ENCODE measurements at regions not wholly inside any gene's neighbourhood (a gene's known extent, or its start where the extent isn't known, plus 50 kb on each side); places are given as distances from the start of the nearest gene placed in this dataset.

DNA sequence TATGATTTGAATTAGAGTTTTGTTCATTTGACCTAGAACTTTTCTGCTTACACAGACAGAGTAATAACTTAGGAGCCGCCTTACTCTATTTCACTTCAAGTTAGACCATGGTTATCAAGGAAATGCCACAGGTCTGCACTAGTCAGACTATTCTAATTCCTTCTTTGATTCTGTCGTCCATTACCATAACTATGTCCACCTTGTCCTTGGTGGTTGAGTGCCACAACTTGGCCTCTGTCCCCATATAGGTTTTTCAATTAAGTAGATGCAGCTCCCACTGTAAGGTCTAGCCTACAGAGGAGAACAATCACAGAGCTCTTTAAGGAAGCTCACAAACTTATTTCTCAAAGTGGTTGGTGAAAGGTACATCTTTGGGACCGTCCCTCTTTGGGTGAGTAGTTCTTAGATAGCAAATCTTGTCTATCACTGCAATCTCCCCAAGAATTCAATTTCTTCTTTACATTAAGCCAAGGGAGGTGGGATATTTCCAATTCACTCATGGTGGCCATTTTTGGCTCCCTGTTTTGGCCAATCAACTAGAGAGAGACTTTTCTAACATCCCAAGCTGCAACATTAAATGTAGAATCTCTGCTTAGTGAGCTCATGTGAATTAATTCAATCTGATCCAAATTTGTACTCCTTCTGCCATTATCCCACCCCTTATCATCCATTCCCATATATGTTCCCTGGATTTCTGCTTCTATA lies 434.6 kb downstream of the ADAMTS20 start:
- Histone ChIP-seq H3K4me3 (ENCODE audit: low read length) (no peak overlapping the region), H3K36me3 (ENCODE audit: control insufficient read depth in 2 of 3, insufficient read depth in 3 of 3, low read length in 3 of 3) (no peaks in the 10 kb centered on the region), H3K27ac (ENCODE audit: low read depth, low read length) (no peak overlapping the region), H3K4me1 (ENCODE audit: control insufficient read depth in 2 of 2, insufficient read depth in 2 of 2, low read length in 2 of 2) (no peaks in the 10 kb centered on the region), H3K9me3 (ENCODE audit: control insufficient read depth in 2 of 3, low read length in 3 of 3) (no peaks in the 10 kb centered on the region), H3K27me3 (ENCODE audit: control insufficient read depth in 2 of 2, insufficient read depth in 2 of 2, low read length in 2 of 2) (no peaks in the 10 kb centered on the region)
- no peak for ATAC-seq
- intact Hi-C loops (cut with micrococcal nuclease) = no loop called here
- Mint-ChIP-seq H3K27ac (no peak overlapping the region), H3K4me1 (no peaks in the 10 kb centered on the region), H3K4me3 (no peak overlapping the region), H3K36me3 (no peaks in the 10 kb centered on the region), H3K9me3 (peaks cover 0 to 2% (median 0%) of the 10 kb centered on the region in 11 donors), H3K27me3 (no peaks in the 10 kb centered on the region)
- CTCF ChIA-PET = no interaction called here
- no peak for DNase-seq
- POLR2A ChIA-PET = no interaction called here

DNA sequence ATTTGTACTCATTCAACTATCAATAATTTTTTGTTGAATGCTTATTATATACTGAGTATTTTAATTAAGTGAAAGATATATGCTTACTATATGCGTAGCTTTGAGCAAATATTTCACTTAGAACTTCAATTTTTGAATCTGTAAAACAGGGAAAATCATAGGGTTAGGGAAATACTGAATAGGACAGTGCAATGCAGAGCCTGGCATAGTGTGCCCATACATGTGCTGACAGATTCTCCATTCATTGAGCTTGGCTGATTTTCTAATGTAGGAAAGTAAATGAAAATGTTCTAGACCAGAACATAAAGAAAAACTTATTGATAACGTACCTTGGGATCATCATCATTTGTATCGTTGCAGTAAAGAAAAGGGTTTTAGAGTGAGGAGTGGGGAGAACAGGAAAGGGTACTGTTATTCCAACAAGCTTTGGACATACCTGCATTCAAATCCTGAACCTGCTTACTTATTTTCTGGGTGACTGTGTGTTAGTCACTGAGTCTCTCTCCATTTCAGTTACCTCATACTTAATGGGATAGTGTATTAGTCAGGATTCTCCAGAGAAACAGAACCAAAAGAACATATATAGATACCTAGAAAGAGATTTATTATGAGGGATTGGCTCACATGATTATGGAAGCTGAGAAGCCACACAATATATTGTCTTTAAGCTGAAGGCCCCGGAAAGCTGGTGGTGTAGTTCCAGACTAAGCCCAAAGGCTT lies 436.4 kb downstream of the ADAMTS20 start:
- ChIA-PET CTCF (no interaction called here), POLR2A (no interaction called here)
- Histone ChIP-seq H3K36me3 (ENCODE audit: control insufficient read depth in 2 of 3, insufficient read depth in 3 of 3, low read length in 3 of 3) (no peaks in the 10 kb centered on the region), H3K27me3 (ENCODE audit: control insufficient read depth in 2 of 2, insufficient read depth in 2 of 2, low read length in 2 of 2) (no peaks in the 10 kb centered on the region), H3K4me1 (ENCODE audit: control insufficient read depth in 2 of 2, insufficient read depth in 2 of 2, low read length in 2 of 2) (no peaks in the 10 kb centered on the region), H3K27ac (ENCODE audit: low read depth, low read length) (no peak overlapping the region), H3K4me3 (ENCODE audit: low read length) (no peak overlapping the region), H3K9me3 (ENCODE audit: control insufficient read depth in 2 of 3, low read length in 3 of 3) (no peaks in the 10 kb centered on the region)
- no peaks in the 10 kb centered on the region for H3K27me3 Mint-ChIP-seq
- H3K9me3 Mint-ChIP-seq = peaks cover 0 to 5% (median 0%) of the 10 kb centered on the region in 11 donors
- no peaks in the 10 kb centered on the region for H3K4me1 Mint-ChIP-seq
- H3K27ac Mint-ChIP-seq = no peak overlapping the region
- intact Hi-C loops (cut with micrococcal nuclease) = no loop called here
- no peak for ATAC-seq
- no peak overlapping the region for H3K4me3 Mint-ChIP-seq
- no peak for DNase-seq
- H3K36me3 Mint-ChIP-seq = no peaks in the 10 kb centered on the region

DNA sequence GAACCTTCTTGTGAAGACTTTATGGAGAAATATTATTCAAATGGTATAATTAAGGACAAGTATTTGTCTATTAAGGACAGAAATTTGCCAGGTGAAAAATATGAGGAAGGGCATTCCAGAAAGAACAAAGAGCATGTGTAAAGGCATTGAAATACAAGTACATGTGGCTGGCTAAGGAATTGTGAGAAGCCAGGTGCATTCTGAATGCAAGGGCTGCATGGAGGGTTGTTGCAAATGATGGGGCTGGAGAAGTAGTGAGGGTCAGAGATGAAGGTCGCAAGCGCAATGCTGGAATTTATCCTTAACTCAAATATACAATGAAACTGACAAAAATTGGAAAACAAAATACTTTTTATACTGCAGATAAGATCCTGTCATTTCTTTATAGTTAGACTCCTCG lies 437.7 kb downstream of the ADAMTS20 start:
- ChIA-PET POLR2A (no interaction called here), CTCF (no interaction called here)
- no peak overlapping the region for H3K27ac Mint-ChIP-seq
- intact Hi-C loops (cut with micrococcal nuclease) = no loop called here
- DNase-seq = no peak
- H3K9me3 Mint-ChIP-seq = peaks cover 0 to 11% (median 0%) of the 10 kb centered on the region in 11 donors
- H3K27me3 Mint-ChIP-seq = no peaks in the 10 kb centered on the region
- Histone ChIP-seq H3K4me3 (ENCODE audit: low read length) (no peak overlapping the region), H3K9me3 (ENCODE audit: control insufficient read depth in 2 of 3, low read length in 3 of 3) (no peaks in the 10 kb centered on the region), H3K27ac (ENCODE audit: low read depth, low read length) (no peak overlapping the region), H3K36me3 (ENCODE audit: control insufficient read depth in 2 of 3, insufficient read depth in 3 of 3, low read length in 3 of 3) (no peaks in the 10 kb centered on the region), H3K4me1 (ENCODE audit: control insufficient read depth in 2 of 2, insufficient read depth in 2 of 2, low read length in 2 of 2) (no peaks in the 10 kb centered on the region), H3K27me3 (ENCODE audit: control insufficient read depth in 2 of 2, insufficient read depth in 2 of 2, low read length in 2 of 2) (no peaks in the 10 kb centered on the region)
- H3K36me3 Mint-ChIP-seq = no peaks in the 10 kb centered on the region
- H3K4me1 Mint-ChIP-seq = no peaks in the 10 kb centered on the region
- H3K4me3 Mint-ChIP-seq = no peak overlapping the region
- ATAC-seq = no peak

DNA sequence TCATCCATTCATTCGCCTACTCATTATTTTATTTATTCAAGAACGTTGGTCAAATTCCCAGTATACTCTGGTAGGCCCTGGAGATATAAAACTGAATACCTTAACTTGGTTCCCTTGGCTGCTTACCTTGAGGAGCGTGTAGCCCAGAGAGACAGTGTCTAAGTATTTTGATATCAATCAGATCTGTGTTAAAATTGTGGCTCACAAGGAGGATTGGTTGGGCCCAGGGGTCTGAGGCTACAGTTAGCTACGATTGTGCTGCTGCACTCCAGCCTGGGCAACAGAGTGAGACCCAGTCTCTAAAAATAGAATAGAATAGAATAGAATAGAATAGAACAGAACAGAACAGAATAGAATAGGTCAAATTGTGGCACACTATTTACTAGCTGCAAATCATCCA lies 438.4 kb downstream of the ADAMTS20 start:
- H3K4me3 ChIP-seq (ENCODE audit: low read length) = no peak overlapping the region
- ChIA-PET POLR2A (no interaction called here), CTCF (no interaction called here)
- no peak overlapping the region for H3K4me3 Mint-ChIP-seq
- H3K27me3 Mint-ChIP-seq = no peaks in the 10 kb centered on the region
- H3K4me1 Mint-ChIP-seq = no peaks in the 10 kb centered on the region
- H3K36me3 Mint-ChIP-seq = no peaks in the 10 kb centered on the region
- no peaks in the 10 kb centered on the region for H3K4me1 ChIP-seq (ENCODE audit: control insufficient read depth in 2 of 2, insufficient read depth in 2 of 2, low read length in 2 of 2)
- no peak for ATAC-seq
- no peaks in the 10 kb centered on the region for H3K9me3 ChIP-seq (ENCODE audit: control insufficient read depth in 2 of 3, low read length in 3 of 3)
- H3K27ac ChIP-seq (ENCODE audit: low read depth, low read length) = no peak overlapping the region
- intact Hi-C loops (cut with micrococcal nuclease) = no loop called here
- H3K9me3 Mint-ChIP-seq = peaks cover 0 to 11% (median 0%) of the 10 kb centered on the region in 11 donors
- DNase-seq = no peak
- no peaks in the 10 kb centered on the region for H3K36me3 ChIP-seq (ENCODE audit: control insufficient read depth in 2 of 3, insufficient read depth in 3 of 3, low read length in 3 of 3)
- H3K27ac Mint-ChIP-seq = no peak overlapping the region
- no peaks in the 10 kb centered on the region for H3K27me3 ChIP-seq (ENCODE audit: control insufficient read depth in 2 of 2, insufficient read depth in 2 of 2, low read length in 2 of 2)

DNA sequence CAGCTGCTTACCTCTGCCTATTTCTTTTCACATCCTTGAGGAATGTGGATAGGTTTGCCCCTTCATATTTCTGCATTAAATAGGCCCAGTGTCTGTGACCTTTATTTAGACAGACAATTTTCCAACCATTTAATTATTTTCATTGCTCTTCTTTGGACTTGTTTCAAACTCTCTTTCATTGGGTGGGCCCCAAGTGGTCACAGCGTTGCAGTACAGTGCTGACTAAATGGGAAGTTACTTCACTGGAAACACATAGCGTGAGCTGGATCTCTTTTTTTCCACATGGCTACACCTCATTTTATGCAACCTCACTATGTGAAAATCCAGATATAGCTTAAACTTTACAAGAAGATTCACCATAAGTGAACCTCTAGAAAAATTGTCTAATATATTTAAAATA lies 438.9 kb downstream of the ADAMTS20 start:
- POLR2A ChIA-PET = no interaction called here
- CTCF ChIA-PET = no interaction called here
- Histone ChIP-seq H3K4me1 (ENCODE audit: control insufficient read depth in 2 of 2, insufficient read depth in 2 of 2, low read length in 2 of 2) (no peaks in the 10 kb centered on the region), H3K9me3 (ENCODE audit: control insufficient read depth in 2 of 3, low read length in 3 of 3) (no peaks in the 10 kb centered on the region), H3K4me3 (ENCODE audit: low read length) (no peak overlapping the region), H3K27me3 (ENCODE audit: control insufficient read depth in 2 of 2, insufficient read depth in 2 of 2, low read length in 2 of 2) (no peaks in the 10 kb centered on the region), H3K27ac (ENCODE audit: low read depth, low read length) (no peak overlapping the region), H3K36me3 (ENCODE audit: control insufficient read depth in 2 of 3, insufficient read depth in 3 of 3, low read length in 3 of 3) (no peaks in the 10 kb centered on the region)
- DNase-seq = no peak
- Mint-ChIP-seq H3K4me1 (no peaks in the 10 kb centered on the region), H3K27ac (no peak overlapping the region), H3K4me3 (no peak overlapping the region), H3K36me3 (no peaks in the 10 kb centered on the region), H3K27me3 (no peaks in the 10 kb centered on the region), H3K9me3 (peaks cover 0 to 11% (median 2%) of the 10 kb centered on the region in 11 donors)
- ATAC-seq = no peak
- intact Hi-C loops (cut with micrococcal nuclease) = no loop called here

DNA sequence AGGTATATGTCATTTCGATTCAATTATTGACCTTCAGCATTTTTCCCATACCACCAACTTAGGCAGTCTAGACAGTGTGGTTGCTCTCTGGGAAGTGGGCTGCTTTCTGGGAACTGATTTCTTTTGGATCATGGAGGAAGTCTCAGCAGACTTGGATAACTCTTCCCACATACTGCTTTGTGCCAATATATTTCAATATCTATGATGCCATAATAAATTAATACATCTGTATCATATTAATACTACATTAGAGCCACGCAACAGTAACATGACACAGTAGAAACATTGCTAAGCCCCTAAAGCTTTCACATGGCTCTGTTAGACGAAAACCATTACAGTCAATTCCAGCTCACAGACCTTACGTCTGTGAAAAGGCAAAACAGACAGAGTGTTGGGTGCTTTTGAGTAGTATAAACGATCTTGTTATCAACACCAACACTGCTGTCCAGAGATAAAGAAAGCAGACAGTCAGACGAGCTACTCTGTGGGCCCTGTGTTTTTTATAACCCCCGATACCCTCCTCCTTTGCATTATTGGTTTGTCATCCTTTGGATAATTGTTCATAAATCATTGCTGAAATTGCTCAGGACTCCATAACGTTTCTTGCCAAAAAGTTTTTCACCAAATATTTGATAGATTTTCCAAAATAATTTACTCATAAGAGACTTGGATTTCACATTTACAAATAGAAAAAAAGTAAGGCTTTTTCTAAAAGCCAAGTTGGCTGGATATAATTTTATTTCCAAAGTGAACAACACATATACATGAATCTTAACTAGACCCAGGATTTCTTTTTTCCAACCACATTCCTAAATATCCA lies 439.7 kb downstream of the ADAMTS20 start:
- H3K4me3 Mint-ChIP-seq = no peak overlapping the region
- no peaks in the 10 kb centered on the region for H3K4me1 Mint-ChIP-seq
- peaks cover 0 to 11% (median 3%) of the 10 kb centered on the region in 11 donors for H3K9me3 Mint-ChIP-seq
- Histone ChIP-seq H3K9me3 (ENCODE audit: control insufficient read depth in 2 of 3, low read length in 3 of 3) (no peaks in the 10 kb centered on the region), H3K36me3 (ENCODE audit: control insufficient read depth in 2 of 3, insufficient read depth in 3 of 3, low read length in 3 of 3) (no peaks in the 10 kb centered on the region), H3K27me3 (ENCODE audit: control insufficient read depth in 2 of 2, insufficient read depth in 2 of 2, low read length in 2 of 2) (no peaks in the 10 kb centered on the region), H3K4me3 (ENCODE audit: low read length) (no peak overlapping the region), H3K4me1 (ENCODE audit: control insufficient read depth in 2 of 2, insufficient read depth in 2 of 2, low read length in 2 of 2) (no peaks in the 10 kb centered on the region), H3K27ac (ENCODE audit: low read depth, low read length) (no peak overlapping the region)
- no peak overlapping the region for H3K27ac Mint-ChIP-seq
- DNase-seq (no peak), ATAC-seq (no peak)
- ChIA-PET CTCF (no interaction called here), POLR2A (no interaction called here)
- H3K36me3 Mint-ChIP-seq = no peaks in the 10 kb centered on the region
- intact Hi-C loops (cut with micrococcal nuclease) = no loop called here
- no peaks in the 10 kb centered on the region for H3K27me3 Mint-ChIP-seq
